GM19397 (cell line): ENCODE measurements at regions not wholly inside any gene's neighbourhood (a gene's known extent, or its start where the extent isn't known, plus 50 kb on each side); places are given as distances from the start of the nearest gene placed in this dataset.
"Not testable (repeated sequence)": the region's sequence is repeated elsewhere in the genome, so short reads cannot be mapped to it uniquely, and the experiment has no call there.

Source experiments
- ATAC-seq: cut with Tn5 transposase; IDR thresholded peaks from one replicate; pipeline ENCODE4 v1.9.1; 2021; ENCODE audit warnings: mild to moderate bottlenecking, moderate library complexity; ENCODE audit not compliant: unreplicated experiment

DNA sequence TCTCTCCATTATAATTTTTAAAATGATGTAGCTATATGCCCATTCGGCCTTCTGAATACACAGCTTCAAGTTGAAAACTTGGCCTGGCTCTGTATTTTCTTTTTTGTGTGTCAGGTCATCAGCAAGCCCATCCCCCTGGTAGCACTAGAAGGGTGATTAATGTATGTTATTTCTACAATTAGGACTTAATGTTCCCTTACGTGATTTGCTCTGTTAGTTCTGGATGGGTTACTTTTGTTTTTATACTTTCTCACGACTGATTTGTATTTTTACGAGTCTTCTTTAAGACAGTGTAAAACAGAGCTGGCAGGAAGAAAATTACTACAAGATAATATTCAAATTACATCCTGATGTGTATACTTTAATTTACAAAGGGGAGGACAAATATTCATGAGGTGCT is 88.4 kb upstream of the RGPD4 start:
- no peak for ATAC-seq

DNA sequence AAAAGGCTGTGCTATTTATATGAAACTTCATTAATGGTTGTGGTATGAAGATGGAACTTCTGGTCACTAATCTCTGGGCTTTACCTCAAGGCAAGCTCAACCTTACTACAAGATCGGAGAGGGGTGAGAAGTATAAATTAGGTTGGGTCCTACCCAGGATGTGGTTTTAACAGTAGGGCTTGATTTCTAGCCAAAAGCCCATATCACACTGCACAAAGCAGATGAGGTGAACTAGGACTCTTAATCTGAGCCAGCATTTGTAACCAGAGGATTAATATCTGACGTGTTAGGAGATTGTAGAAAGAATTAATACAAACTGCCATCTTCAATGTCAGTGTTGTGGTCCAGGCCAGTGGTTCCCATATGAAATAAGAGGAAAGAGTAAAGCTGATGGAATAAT is 86.4 kb upstream of the RGPD4 start:
- ATAC-seq: no peak

DNA sequence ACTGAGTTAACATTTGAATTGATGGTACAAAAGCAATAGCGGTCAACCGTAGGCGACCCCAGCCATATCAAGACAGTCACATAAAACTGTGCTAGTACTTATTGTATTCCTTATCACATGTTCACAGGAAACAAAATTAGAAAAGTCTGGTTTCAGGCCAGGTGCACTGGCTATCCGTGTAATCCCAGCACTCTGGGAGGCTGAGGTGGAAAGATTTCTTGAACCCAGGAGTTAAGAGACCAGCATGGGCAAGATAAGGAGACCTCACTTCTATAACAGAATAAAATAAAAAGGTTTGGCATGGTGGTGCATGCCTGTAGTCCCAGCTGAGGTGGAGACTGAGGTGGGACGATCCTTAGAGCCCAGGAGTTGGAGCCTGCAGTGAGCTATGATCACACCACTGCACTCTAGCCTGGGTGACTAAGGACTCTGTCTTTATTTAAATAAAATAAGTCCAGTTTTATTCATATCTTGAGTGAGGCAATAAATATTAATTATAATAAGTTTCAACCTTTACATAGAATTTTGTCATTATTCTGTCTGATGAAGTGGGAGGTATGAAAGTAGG is 84.1 kb upstream of the RGPD4 start:
- no peak for ATAC-seq

DNA sequence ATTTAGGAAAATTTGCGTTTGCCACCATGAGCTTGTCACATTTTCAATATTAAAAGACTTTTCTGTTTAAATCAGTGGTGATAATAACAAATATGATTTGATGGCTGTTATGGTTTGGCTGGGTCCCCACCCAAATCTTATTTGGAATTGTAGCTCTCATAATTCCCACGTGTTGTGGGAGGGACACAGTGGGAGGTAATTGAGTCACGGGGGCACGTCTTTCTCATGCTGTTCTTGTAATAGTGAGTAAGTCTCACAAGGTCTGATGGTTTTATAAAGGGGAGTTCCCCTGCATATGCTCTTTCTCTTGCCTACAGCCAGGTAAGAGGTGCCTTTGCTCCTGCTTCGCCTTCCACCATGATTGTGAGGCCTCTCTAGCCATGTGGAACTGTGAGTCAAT is 83.4 kb upstream of the RGPD4 start:
- no peak for ATAC-seq

DNA sequence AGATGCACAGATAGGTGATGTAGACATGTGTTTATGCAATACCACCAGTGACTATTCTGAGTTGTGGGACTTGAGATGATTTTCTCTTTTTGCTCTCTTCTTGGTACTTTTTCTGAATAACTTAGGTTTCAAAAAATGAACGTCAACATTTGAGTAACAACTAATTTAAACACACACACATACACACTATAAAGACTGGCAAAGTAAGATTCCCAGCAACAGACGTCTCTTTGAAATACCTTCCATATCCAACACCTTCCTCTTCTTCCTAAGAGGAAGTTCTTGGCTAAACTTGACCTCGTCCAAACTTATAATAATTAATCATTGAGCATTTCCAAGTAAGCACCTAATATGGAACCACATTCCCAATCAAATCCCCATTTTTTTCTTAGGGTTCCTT is 81.6 kb upstream of the RGPD4 start:
- no peak for ATAC-seq

DNA sequence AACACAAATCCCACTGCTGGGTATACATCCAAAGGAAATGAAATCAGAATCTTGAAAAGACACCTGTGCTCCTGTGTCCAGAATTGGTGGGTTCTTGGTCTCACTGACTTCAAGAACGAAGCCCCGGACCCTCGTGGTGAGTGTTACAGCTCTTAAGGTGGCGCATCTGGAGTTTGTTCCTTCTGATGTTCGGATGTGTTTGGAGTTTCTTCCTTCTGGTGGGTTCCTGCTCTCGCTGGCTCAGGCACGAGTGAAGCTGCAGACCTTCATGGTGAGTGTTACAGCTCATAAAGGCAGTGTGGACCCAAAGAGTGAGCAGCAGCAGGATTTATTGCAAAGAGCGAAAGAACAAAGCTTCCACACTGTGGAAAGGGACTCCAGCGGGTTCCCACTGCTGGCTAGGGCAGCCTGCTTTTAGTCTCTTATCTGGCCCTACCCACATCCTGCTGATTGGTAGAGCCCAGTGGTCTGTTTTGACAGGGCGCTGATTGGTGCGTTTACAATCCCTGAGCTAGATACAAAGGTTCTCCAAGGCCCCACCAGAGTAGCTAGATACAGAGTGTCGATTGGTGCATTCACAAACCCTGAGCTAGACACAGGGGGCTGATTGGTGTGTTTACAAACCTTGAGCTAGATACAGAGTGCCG is 80.0 kb upstream of the RGPD4 start:
- ATAC-seq: not testable (repeated sequence)

DNA sequence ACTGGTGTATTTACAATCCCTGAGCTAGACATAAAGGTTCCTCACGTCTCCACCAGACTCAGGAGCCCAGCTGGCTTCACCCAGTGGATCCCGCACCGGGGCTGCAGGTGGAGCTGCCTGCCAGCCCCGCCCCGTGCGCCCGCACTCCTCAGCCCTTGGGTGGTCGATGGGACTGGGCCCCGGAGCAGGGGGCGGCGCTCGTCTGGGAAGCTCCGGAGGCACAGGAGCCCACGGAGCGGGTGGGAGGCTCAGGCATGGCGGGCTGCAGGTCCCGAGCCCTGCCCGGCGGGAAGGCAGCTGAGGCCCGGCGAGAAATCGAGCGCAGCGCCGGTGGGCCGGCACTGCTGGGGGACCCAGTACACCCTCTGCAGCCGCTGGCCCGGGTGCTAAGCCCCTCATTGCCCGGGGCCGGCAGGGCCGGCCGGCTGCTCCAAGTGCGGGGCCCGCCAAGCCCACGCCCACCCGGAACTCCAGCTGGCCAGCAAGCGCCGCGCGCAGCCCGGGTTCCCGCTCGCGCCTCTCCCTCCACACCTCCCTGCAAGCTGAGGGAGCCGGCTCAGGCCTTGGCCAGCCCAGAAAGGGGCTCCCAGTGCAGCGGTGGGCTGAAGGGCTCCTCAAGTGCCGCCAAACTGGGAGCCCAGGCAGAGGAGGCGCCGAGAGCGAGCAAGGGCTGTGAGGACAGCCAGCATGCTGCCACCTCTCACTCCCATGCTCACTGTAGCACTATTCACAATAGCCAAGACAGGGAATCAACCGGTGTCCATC is 79.3 kb upstream of the RGPD4 start:
- ATAC-seq: not testable (repeated sequence)

DNA sequence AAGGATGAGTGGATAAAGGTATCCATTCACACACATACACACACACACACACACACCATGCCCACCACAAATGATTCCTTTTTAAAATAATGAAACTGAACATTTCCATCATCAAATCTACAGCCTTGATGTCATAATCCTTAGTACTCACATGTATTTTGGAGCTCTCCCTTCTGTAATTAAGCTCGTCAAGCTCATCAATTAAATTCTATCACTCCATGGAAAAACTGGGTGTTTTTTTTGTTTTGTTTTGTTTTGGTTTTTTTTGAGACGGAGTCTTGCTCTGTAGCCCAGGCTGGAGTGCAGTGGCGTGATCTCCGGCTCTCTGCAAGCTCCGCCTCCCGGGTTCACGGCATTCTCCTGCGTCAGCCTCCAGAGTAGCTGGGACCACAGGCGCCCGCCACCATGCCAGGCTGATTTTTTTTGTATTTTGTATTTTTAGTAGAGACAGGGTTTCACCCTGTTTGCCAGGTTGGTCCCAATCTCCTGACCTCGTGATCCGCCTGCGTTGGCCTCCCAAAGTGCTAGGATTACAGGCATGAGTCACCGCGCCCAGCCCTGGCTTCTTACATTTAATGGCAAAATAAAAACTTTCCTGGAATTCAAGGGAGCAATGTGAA is 78.6 kb upstream of the RGPD4 start:
- no peak for ATAC-seq

DNA sequence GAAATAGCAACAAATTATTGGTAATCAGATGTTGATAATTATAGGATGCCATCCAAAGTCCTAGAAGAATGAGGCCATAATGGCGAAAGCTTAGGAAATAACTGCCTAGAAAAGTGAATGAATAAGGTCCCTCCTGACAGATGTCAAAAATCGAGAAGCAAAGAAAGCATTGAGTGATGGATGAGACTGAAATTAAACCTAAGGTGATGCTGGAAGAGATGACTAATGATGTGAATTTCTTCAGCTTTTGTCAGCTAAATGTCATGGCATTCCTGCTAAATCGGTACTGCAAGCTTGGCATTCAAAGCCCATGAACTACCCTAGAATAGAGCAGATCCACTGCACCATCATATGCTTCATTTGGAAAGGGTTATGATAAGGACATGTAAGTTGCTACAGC is 74.8 kb upstream of the RGPD4 start:
- ATAC-seq: no peak

DNA sequence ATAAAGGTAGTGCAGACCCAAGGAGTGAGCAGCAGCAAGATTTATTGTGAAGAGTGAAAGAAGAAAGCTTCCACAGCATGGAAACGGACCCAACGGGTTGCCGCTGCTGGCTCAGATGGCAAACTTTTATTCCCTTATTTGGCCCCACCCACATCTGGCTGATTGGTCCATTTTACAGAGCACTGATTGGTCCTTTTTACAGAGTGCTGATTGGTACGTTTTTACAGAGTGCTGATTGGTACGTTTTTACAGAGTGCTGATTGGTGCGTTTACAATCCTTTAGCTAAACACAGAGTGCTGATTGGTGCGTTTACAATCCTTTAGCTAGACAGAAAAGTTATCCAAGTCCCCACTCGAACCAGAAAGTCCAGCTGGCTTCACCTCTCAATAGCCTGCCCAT is 72.9 kb upstream of the RGPD4 start:
- ATAC-seq: not testable (repeated sequence)

DNA sequence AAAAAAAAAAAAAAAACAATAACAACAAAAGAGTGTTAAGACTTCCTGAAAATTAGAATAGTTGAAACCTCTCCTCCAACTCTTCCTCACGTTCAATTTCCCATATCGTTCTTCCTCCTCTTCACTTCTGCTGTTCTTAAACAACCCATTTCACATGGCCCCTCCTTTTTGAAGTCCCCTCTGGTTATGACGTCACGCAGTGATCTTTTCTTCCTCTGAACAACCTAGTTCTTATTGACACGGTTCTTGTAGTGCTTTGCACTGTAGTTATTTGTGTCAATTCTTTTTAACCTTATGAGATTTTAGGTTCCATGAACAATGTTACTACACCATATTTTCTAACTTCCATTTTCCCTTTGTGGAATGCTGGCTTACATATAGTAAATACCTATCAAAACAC is 69.5 kb upstream of the RGPD4 start:
- no peak for ATAC-seq

DNA sequence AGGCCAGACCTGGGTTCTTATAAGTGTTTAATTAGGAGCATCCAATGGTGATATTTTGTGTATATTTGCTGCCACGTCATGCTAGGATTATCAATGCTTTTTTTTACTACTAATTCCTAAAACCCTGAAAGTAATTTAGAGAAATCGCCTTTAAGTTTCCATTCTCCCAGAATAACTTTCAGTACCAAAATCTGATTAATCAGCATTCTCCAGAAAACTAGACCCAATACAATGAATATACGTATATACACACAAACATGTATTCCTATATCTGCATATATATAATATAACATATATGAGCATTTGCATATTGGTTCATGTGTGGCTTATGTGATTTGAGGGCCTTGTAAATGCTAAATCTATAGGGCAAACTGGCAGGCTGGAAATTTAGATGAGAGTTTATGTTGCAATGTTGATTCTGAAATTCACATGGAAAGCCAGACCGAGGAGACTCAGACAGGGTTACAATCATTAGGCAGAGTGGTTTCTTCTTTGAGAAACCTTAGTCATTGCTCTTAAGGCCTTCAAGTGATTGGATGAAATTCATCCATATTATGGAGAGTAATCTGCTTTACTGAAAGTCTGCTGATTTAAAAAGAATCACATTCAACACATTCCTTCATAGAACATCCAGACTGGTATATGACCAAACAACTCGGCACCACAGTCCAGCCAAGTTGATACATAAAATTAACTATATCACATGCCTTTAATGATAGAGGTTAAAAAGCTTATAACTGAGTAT is 65.9 kb upstream of the RGPD4 start:
- no peak for ATAC-seq

DNA sequence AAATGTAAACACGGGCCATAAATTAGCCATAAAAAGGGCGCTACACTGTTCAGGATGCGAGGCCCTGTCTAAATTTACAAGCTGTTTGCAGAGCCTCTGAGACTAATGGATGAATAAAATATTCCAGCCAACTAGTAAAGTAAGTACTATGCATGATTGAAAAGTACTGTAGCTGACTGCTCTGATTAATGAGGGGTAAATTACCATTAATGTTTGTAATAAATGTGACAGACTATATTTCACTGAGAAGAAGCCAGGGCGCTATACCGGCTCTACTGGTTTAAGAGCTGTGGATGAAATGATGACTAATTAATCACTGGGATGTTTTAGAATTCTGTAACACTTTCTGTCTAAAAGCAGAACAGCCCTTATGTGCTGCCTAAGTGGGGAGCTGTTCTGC is 54.3 kb upstream of the RGPD4 start:
- no peak for ATAC-seq

DNA sequence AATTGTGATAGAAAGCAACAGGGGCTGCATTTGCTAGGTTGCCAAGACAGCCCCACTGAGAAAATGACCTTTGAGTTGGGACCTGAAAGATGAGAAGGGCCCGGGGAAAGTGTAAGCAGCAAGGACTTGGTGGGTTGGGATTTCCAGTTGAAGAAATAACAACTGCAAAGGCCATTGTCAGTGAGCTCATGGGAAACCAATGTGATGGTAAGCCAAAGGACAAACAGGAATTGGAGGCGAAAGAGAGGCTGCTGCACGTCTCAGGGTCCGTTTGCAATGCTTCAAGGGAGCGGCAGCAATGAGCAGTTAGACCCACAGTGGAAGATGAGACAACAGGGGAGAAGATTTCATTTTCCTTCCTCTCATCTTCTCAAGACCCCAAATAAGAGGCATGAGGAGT is 51.5 kb upstream of the RGPD4 start:
- ATAC-seq: no peak

DNA sequence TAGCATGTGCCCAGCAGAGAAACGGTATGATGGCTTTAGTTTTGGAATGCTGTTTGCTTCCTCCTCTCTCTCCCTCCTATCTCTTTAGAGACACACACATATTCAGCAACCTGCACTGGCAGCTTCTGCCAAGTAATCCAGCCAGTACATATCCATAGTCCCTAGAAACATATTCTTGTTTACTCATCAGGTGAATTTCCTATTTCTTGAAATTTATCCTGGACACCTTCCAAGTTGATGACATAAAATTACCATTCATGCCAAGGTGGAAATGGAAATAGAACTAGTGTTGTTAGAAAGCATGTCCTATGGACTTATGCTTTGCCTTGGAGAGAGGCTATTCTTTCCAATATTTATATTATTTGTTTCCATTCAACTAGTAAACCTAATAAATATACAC is 50.9 kb upstream of the RGPD4 start:
- ATAC-seq: no peak

DNA sequence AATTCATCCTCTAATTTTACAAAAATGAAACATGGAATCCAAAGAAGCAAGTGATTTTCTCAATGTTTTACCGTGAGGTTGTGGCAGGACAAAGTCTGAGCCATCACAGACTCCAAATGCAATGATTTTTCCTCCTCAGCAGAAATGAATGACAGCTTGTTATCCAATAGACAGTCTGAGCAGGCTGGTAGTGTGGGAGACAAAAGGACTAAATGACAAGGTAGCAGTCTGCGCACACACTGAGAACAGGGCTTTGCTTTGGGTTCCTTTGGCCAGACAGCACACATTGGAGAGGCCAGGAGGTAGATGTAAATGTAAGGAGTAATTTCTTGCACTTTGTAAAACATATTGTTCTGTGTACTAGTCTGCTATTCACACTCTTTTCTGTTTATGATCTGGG is 50.3 kb upstream of the RGPD4 start:
- no peak for ATAC-seq
